Transverse colon (tissue), 4 donors: ENCODE measurements at regions not wholly inside any gene's neighbourhood (a gene's known extent, or its start where the extent isn't known, plus 50 kb on each side); places are given as distances from the start of the nearest gene placed in this dataset.

Experiments used
- POLR2A ChIP-seq: fragments of 450-650 bp; IDR thresholded peaks from one replicate; pipeline ENCODE4 v1.6.1; 2016; ENCODE audit warnings: antibody characterized with exemption, mild to moderate bottlenecking, moderate library complexity
- POLR2AphosphoS5 ChIP-seq, 3 donors: sonication (generic); formaldehyde crosslinking; IDR thresholded peaks; one replicate each; pipeline ENCODE4 v1.6.1; 2016; ENCODE audit warnings: antibody characterized with exemption in 3 of 3
- TF ChIP-seq, protein P1 (sequence below), 5 experiments: fragments of 200-600 bp in 3 of 5; fragments of 450-650 bp in 2 of 5; sonication (generic) in 3 of 5; IDR thresholded peaks; 1 replicate in 2 of 5; 2 replicates in 3 of 5; pipeline ENCODE4 v1.5.1; 2016 to 2017; ENCODE audit warnings: antibody characterized with exemption in 5 of 5, inconsistent platforms in 3 of 5, mild to moderate bottlenecking in 2 of 5, moderate library complexity in 1 of 5

DNA sequence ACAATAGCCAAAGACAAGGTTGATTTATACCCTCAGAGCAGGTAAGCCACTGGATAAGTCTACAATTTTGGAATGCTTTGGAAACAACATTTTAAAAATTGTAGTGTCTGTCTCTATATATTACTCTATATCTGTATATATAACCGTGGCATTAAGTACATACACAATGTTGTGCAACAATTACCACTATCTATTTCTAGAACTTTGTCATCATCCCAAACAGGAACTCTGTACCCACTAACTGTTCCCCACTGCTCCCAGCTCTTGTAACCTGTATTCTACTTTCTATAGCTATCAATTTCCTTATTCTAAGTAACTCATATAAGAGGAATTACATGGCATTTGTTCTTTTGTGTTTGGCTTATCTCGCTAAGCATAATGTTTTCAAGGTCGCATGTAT lies 78.2 kb upstream of the ASCC3 start:
- TF ChIP-seq, protein P1, sequence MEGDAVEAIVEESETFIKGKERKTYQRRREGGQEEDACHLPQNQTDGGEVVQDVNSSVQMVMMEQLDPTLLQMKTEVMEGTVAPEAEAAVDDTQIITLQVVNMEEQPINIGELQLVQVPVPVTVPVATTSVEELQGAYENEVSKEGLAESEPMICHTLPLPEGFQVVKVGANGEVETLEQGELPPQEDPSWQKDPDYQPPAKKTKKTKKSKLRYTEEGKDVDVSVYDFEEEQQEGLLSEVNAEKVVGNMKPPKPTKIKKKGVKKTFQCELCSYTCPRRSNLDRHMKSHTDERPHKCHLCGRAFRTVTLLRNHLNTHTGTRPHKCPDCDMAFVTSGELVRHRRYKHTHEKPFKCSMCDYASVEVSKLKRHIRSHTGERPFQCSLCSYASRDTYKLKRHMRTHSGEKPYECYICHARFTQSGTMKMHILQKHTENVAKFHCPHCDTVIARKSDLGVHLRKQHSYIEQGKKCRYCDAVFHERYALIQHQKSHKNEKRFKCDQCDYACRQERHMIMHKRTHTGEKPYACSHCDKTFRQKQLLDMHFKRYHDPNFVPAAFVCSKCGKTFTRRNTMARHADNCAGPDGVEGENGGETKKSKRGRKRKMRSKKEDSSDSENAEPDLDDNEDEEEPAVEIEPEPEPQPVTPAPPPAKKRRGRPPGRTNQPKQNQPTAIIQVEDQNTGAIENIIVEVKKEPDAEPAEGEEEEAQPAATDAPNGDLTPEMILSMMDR (IDR thresholded peaks at IDR 0.05): no peak
- TF ChIP-seq POLR2AphosphoS5 (IDR thresholded peaks at IDR 0.05): no peak
- no peak for TF ChIP-seq POLR2A
